PC-9 (cell line): ENCODE measurements at regions not wholly inside any gene's neighbourhood (a gene's known extent, or its start where the extent isn't known, plus 50 kb on each side); places are given as distances from the start of the nearest gene placed in this dataset.

Experiments
- BruUV-seq: library from RNA; stranded (reverse); fragments of 400-500 nt; replicated peaks from 2 replicates; lab custom pipeline; 2021; lab: Mats Ljungman, UMichigan
- CTCF ChIA-PET: fragments of 300-600 bp; sonication (Branson Sonifier 250); formaldehyde crosslinking; loops from one replicate; lab custom pipeline; 2022; ENCODE audit warnings: antibody characterized with exemption; lab: Charles Lee
- POLR2A ChIA-PET: fragments of 300-600 bp; sonication (Branson Sonifier 250); formaldehyde crosslinking; loops from one replicate; lab custom pipeline; 2022; ENCODE audit warnings: antibody characterized with exemption; ENCODE audit not compliant: unreplicated experiment; lab: Charles Lee
- DNase-seq, 2 experiments: peaks; one replicate each; pipeline versions ENCODE4 v3.0.0 to v3.0.0-alpha.2; 2015 to 2022; ENCODE audit warnings: mixed read lengths in 1 of 2
- H2AFZ ChIP-seq: fragments of 200-600 bp; sonication (generic); 2 replicates; pipeline ENCODE4 v1.8.1; 2017; ENCODE audit warnings: antibody characterized with exemption
- H3F3A ChIP-seq: fragments of 200-600 bp; sonication (generic); 2 replicates; pipeline ENCODE4 v1.8.1; 2017; ENCODE audit warnings: antibody characterized with exemption, mild to moderate bottlenecking, low read depth; ENCODE audit not compliant: insufficient read depth
- H3K27ac ChIP-seq: fragments of 200-600 bp; sonication (generic); 2 replicates; pipeline ENCODE4 v1.6.1; 2016; ENCODE audit warnings: mixed run types
- H3K27me3 ChIP-seq: fragments of 200-600 bp; sonication (generic); 2 replicates; pipeline ENCODE4 v1.6.1; 2016; ENCODE audit warnings: low read depth, mixed run types; ENCODE audit not compliant: insufficient read depth
- H3K36me3 ChIP-seq: fragments of 200-600 bp; sonication (generic); 2 replicates; pipeline ENCODE4 v1.6.1; 2016; ENCODE audit warnings: low read depth, mixed run types
- H3K4me1 ChIP-seq: fragments of 200-600 bp; sonication (generic); replicated peaks from 2 replicates; pipeline ENCODE4 v1.6.1; 2016; ENCODE audit warnings: mixed run types; ENCODE audit not compliant: insufficient read depth
- H3K4me2 ChIP-seq: fragments of 200-600 bp; sonication (generic); 2 replicates; pipeline ENCODE4 v1.6.1; 2017; ENCODE audit warnings: mixed run types
- H3K4me3 ChIP-seq: fragments of 200-600 bp; sonication (generic); 2 replicates; pipeline ENCODE4 v1.6.1; 2016; ENCODE audit warnings: mixed run types
- H3K79me2 ChIP-seq: fragments of 200-600 bp; sonication (generic); 2 replicates; pipeline ENCODE4 v1.6.1; 2017; ENCODE audit warnings: low read depth, mixed run types
- H3K9me2 ChIP-seq: fragments of 200-600 bp; sonication (generic); 2 replicates; pipeline ENCODE4 v1.8.1; 2017; ENCODE audit warnings: mild to moderate bottlenecking; ENCODE audit not compliant: insufficient read depth
- H3K9me3 ChIP-seq: fragments of 200-600 bp; sonication (generic); 2 replicates; pipeline ENCODE4 v1.8.1; 2016; ENCODE audit warnings: low read depth; ENCODE audit not compliant: insufficient read depth
- H4K20me1 ChIP-seq: fragments of 200-600 bp; sonication (generic); 2 replicates; pipeline ENCODE4 v1.8.1; 2017; ENCODE audit not compliant: insufficient read depth
- CTCF ChIP-seq: fragments of 200-600 bp; sonication (generic); conservative IDR thresholded peaks from 2 replicates; pipeline ENCODE4 v1.6.1; 2017; ENCODE audit warnings: mixed run types, antibody characterized with exemption, mild to moderate bottlenecking, moderate library complexity
- EZH2 ChIP-seq: fragments of 200-600 bp; sonication (generic); IDR thresholded peaks from 2 replicates; pipeline ENCODE4 v1.8.0; 2017; ENCODE audit warnings: antibody characterized with exemption, low read depth
- intact Hi-C: fragments of 100-400 bp; cut with micrococcal nuclease; formaldehyde crosslinking; loops from one replicate; pipeline ENCODE4 v1.10.0; 2022; ENCODE audit not compliant: unreplicated experiment

- H2AFZ ChIP-seq, result no peak overlapping the region
- no peak overlapping the region for H3K4me3 ChIP-seq
- TF ChIP-seq CTCF, result no peak
- TF ChIP-seq EZH2, result no peak
- ChIA-PET CTCF (no interaction called here), POLR2A (no interaction called here)
- H3K27ac ChIP-seq, result no peak overlapping the region
- no peaks in the 10 kb centered on the region for H3K4me1 ChIP-seq
- H3K9me2 ChIP-seq, result no peaks in the 10 kb centered on the region
- no peak overlapping the region for H3K4me2 ChIP-seq
- intact Hi-C loops, result no loop called here
- DNase-seq, result no peak
- H3K27me3 ChIP-seq, result no peaks in the 10 kb centered on the region
- H3K36me3 ChIP-seq, result no peaks in the 10 kb centered on the region
- H3F3A ChIP-seq, result no peaks in the 10 kb centered on the region
- no peaks in the 10 kb centered on the region for H4K20me1 ChIP-seq
- BruUV-seq, result no TSS peak
- no peaks in the 10 kb centered on the region for H3K79me2 ChIP-seq
- no peaks in the 10 kb centered on the region for H3K9me3 ChIP-seq
These were observed 1080.4 kb upstream of the INTU start for GRCh38 chr4:126552321-126552720.

GRCh38 chr4:126553248-126553647 is 1079.5 kb upstream of the INTU start:
- Histone ChIP-seq H3K4me3 (no peak overlapping the region), H3K27me3 (no peaks in the 10 kb centered on the region), H3F3A (no peaks in the 10 kb centered on the region), H3K79me2 (no peaks in the 10 kb centered on the region), H2AFZ (no peak overlapping the region), H3K9me3 (no peaks in the 10 kb centered on the region), H3K4me2 (no peak overlapping the region), H3K9me2 (no peaks in the 10 kb centered on the region), H4K20me1 (no peaks in the 10 kb centered on the region), H3K27ac (no peak overlapping the region), H3K4me1 (no peaks in the 10 kb centered on the region), H3K36me3 (no peaks in the 10 kb centered on the region)
- ChIA-PET CTCF (no interaction called here), POLR2A (no interaction called here)
- no peak for DNase-seq
- intact Hi-C loops, result no loop called here
- BruUV-seq, result no TSS peak
- TF ChIP-seq EZH2 (no peak), CTCF (no peak)

GRCh38 chr4:126558596-126558995 is 1074.2 kb upstream of the INTU start:
- Histone ChIP-seq H3K4me1 (no peaks in the 10 kb centered on the region), H3K4me3 (no peak overlapping the region), H3K36me3 (no peaks in the 10 kb centered on the region), H3K4me2 (no peak overlapping the region), H3K9me2 (no peaks in the 10 kb centered on the region; the same call in 1 of the 2 replicates), H4K20me1 (no peaks in the 10 kb centered on the region), H3F3A (no peaks in the 10 kb centered on the region), H3K9me3 (0 out of 2 replicates have a peak, but pooled peaks cover 6% of the 10 kb centered on the region), H3K27me3 (no peaks in the 10 kb centered on the region), H3K79me2 (no peaks in the 10 kb centered on the region), H3K27ac (no peak overlapping the region), H2AFZ (0 out of 2 replicates have a peak overlapping the region, but pooled peaks have one; percentile 9)
- no peak for DNase-seq
- TF ChIP-seq CTCF, result no peak
- TF ChIP-seq EZH2, result no peak
- CTCF ChIA-PET, result no interaction called here
- POLR2A ChIA-PET, result no interaction called here
- intact Hi-C loops, result no loop called here
- no TSS peak for BruUV-seq
